Mammary epithelial cell (primary cell): ENCODE measurements at regions not wholly inside any gene's neighbourhood (a gene's known extent, or its start where the extent isn't known, plus 50 kb on each side); places are given as distances from the start of the nearest gene placed in this dataset.

Experiments
- EZH2 ChIP-seq: IDR thresholded peaks from 2 replicates; pipeline ENCODE4 v1.6.1; 2012; ENCODE audit warnings: low read length, inconsistent platforms, borderline replicate concordance
- TF ChIP-seq, protein P1 (sequence below), 2 donors: IDR thresholded peaks in 1 of 2; conservative IDR thresholded peaks in 1 of 2; 2 replicates each; pipeline ENCODE4 v1.5.1; 2011 to 2012; ENCODE audit warnings: inconsistent platforms in 2 of 2, low read length in 2 of 2, mild to moderate bottlenecking in 2 of 2, control low read depth in 1 of 2, low read depth in 1 of 2; ENCODE audit not compliant: insufficient read depth in 1 of 2; ENCODE audit errors: extremely low read depth in 1 of 2

DNA sequence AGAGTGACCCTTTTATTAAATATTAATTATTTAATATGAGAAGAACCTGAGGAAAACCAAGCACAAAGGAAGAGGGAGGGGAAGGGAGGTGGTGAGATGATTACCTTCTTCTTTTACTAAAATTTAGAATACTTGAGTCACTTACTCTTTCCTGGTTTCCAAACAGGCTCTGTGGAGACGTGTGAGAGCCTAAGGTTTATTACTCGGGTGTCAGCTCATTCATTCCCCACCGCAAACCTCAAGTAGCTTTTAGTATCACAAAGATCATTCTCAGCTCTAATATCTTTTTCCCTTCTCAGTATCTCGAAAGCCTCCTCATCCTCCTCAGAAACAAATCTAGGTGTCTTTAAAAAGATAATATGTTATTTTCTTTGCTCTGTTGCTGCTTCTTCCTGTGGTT, 497.2 kb upstream of the JARID2 start:
- TF ChIP-seq, protein P1, sequence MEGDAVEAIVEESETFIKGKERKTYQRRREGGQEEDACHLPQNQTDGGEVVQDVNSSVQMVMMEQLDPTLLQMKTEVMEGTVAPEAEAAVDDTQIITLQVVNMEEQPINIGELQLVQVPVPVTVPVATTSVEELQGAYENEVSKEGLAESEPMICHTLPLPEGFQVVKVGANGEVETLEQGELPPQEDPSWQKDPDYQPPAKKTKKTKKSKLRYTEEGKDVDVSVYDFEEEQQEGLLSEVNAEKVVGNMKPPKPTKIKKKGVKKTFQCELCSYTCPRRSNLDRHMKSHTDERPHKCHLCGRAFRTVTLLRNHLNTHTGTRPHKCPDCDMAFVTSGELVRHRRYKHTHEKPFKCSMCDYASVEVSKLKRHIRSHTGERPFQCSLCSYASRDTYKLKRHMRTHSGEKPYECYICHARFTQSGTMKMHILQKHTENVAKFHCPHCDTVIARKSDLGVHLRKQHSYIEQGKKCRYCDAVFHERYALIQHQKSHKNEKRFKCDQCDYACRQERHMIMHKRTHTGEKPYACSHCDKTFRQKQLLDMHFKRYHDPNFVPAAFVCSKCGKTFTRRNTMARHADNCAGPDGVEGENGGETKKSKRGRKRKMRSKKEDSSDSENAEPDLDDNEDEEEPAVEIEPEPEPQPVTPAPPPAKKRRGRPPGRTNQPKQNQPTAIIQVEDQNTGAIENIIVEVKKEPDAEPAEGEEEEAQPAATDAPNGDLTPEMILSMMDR (conservative IDR thresholded peaks at IDR 0.05 in 1 of 2, IDR thresholded peaks at IDR 0.05 in 1 of 2; ENCODE audit: extremely low read depth in 1 of 2, insufficient read depth in 1 of 2, low read depth in 1 of 2, low read length in 2 of 2), result no peak
- TF ChIP-seq EZH2, result no peak
